OCI-LY7 (cell line): ENCODE measurements at regions not wholly inside any gene's neighbourhood (a gene's known extent, or its start where the extent isn't known, plus 50 kb on each side); places are given as distances from the start of the nearest gene placed in this dataset.

Source experiments
- BruUV-seq: library from RNA; stranded (reverse); fragments of 400-500 nt; replicated peaks from 2 replicates; lab custom pipeline; 2021; lab: Mats Ljungman, UMichigan
- CTCF ChIA-PET: fragments of 300-600 bp; sonication (Branson Sonifier 250); formaldehyde crosslinking; loops from one replicate; lab custom pipeline; 2022; ENCODE audit warnings: antibody characterized with exemption; ENCODE audit not compliant: unreplicated experiment; lab: Charles Lee
- POLR2A ChIA-PET: fragments of 300-600 bp; sonication (Branson Sonifier 250); formaldehyde crosslinking; loops from one replicate; lab custom pipeline; 2022; ENCODE audit warnings: antibody characterized with exemption; lab: Charles Lee
- DNase-seq: peaks from one replicate; pipeline ENCODE4 v3.0.0-alpha.2; 2015; ENCODE audit warnings: low spot score
- H2AFZ ChIP-seq: fragments of 200-600 bp; sonication (generic), shearing (Covaris generic); 2 replicates; pipeline ENCODE4 v1.6.1; 2014; ENCODE audit warnings: mild to moderate bottlenecking, antibody characterized with exemption, low read length, moderate library complexity
- H3K27ac ChIP-seq: fragments of 200-600 bp; sonication (generic); 2 replicates; pipeline ENCODE4 v1.5.1; 2014; ENCODE audit warnings: mixed run types, low read depth, mild to moderate bottlenecking, moderate library complexity, low read length, inconsistent platforms; ENCODE audit not compliant: poor library complexity, severe bottlenecking
- H3K36me3 ChIP-seq: fragments of 200-600 bp; sonication (generic); 2 replicates; pipeline ENCODE4 v1.6.1; 2014; ENCODE audit warnings: mild to moderate bottlenecking, antibody characterized with exemption, low read length, moderate library complexity, mixed read lengths; ENCODE audit not compliant: insufficient read depth
- H3K4me1 ChIP-seq: fragments of 200-600 bp; sonication (generic); 2 replicates; pipeline ENCODE4 v1.5.1; 2014; ENCODE audit warnings: mild to moderate bottlenecking, low read length; ENCODE audit not compliant: insufficient read depth, poor library complexity, severe bottlenecking
- H3K4me2 ChIP-seq: fragments of 200-600 bp; sonication (generic); 2 replicates; pipeline ENCODE4 v1.6.1; 2014; ENCODE audit warnings: mild to moderate bottlenecking, low read length
- H3K4me3 ChIP-seq: fragments of 200-600 bp; sonication (generic); 2 replicates; pipeline ENCODE4 v1.5.1; 2014; ENCODE audit warnings: mild to moderate bottlenecking, low read depth, low read length; ENCODE audit not compliant: poor library complexity, severe bottlenecking
- H3K79me2 ChIP-seq: fragments of 200-600 bp; sonication (generic); 2 replicates; pipeline ENCODE4 v1.6.1; 2016; ENCODE audit warnings: low read depth, mild to moderate bottlenecking, low read length, moderate library complexity, mixed read lengths; ENCODE audit not compliant: insufficient read depth
- H3K9me2 ChIP-seq: fragments of 200-600 bp; sonication (generic); 2 replicates; pipeline ENCODE4 v1.6.1; 2016; ENCODE audit warnings: mild to moderate bottlenecking, low read length, mixed read lengths; ENCODE audit not compliant: insufficient read depth
- H3K9me3 ChIP-seq: fragments of 200-600 bp; sonication (generic); 2 replicates; pipeline ENCODE4 v1.6.1; 2014; ENCODE audit warnings: mild to moderate bottlenecking, mixed run types, low read length, mixed read lengths
- H4K20me1 ChIP-seq: fragments of 200-600 bp; sonication (generic); 2 replicates; pipeline ENCODE4 v1.6.1; 2014; ENCODE audit warnings: mild to moderate bottlenecking, antibody characterized with exemption, low read length, moderate library complexity, mixed read lengths; ENCODE audit not compliant: insufficient read depth
- CTCF ChIP-seq: fragments of 200-600 bp; sonication (generic); conservative IDR thresholded peaks from 2 replicates; pipeline ENCODE4 v1.5.1; 2014; ENCODE audit warnings: mild to moderate bottlenecking, antibody characterized with exemption, low read length, moderate library complexity, mixed read lengths
- EZH2phosphoT487 ChIP-seq: fragments of 200-600 bp; sonication (generic); IDR thresholded peaks from 2 replicates; pipeline ENCODE4 v1.6.1; 2018; ENCODE audit warnings: low read depth, borderline replicate concordance, mild to moderate bottlenecking, mixed run types, antibody characterized with exemption, low read length, moderate library complexity, mixed read lengths
- intact Hi-C: fragments of 100-400 bp; cut with micrococcal nuclease; formaldehyde crosslinking; loops from one replicate; pipeline ENCODE4 v1.10.0; 2022; ENCODE audit not compliant: unreplicated experiment

GRCh38 chr2:51846796-51847195 lies 814.9 kb upstream of the NRXN1 start:
- Histone ChIP-seq H3K4me1 (no peaks in the 10 kb centered on the region), H3K4me2 (no peak overlapping the region), H4K20me1 (no peaks in the 10 kb centered on the region), H3K27ac (no peak overlapping the region), H2AFZ (no peak overlapping the region), H3K79me2 (no peaks in the 10 kb centered on the region), H3K36me3 (no peaks in the 10 kb centered on the region), H3K4me3 (no peak overlapping the region), H3K9me2 (no peaks in the 10 kb centered on the region), H3K9me3 (no peaks in the 10 kb centered on the region; the same call in 1 of the 2 replicates)
- BruUV-seq, result no TSS peak
- TF ChIP-seq EZH2phosphoT487 (no peak), CTCF (no peak)
- ChIA-PET CTCF (no interaction called here), POLR2A (no interaction called here)
- intact Hi-C loops, result no loop called here
- DNase-seq, result no peak

- H2AFZ ChIP-seq, result no peak overlapping the region
- H3K4me3 ChIP-seq, result no peak overlapping the region
- no peak overlapping the region for H3K4me2 ChIP-seq
- H3K9me3 ChIP-seq, result no peaks in the 10 kb centered on the region; the same call in 1 of the 2 replicates
- no peak for DNase-seq
- H3K27ac ChIP-seq, result no peak overlapping the region
- no peaks in the 10 kb centered on the region for H3K79me2 ChIP-seq
- H3K9me2 ChIP-seq, result no peaks in the 10 kb centered on the region
- BruUV-seq, result no TSS peak
- no peaks in the 10 kb centered on the region for H3K36me3 ChIP-seq
- POLR2A ChIA-PET, result no interaction called here
- intact Hi-C loops, result no loop called here
- CTCF ChIA-PET, result no interaction called here
- H4K20me1 ChIP-seq, result no peaks in the 10 kb centered on the region
- no peaks in the 10 kb centered on the region for H3K4me1 ChIP-seq
- TF ChIP-seq CTCF (no peak), EZH2phosphoT487 (no peak)
These were observed 814.1 kb upstream of the NRXN1 start for GRCh38 chr2:51846018-51846417.

GRCh38 chr2:51844596-51844995 lies 812.7 kb upstream of the NRXN1 start:
- TF ChIP-seq CTCF, result no peak
- no peak for TF ChIP-seq EZH2phosphoT487
- Histone ChIP-seq H3K27ac (no peak overlapping the region), H3K36me3 (no peaks in the 10 kb centered on the region), H4K20me1 (no peaks in the 10 kb centered on the region), H3K9me3 (no peaks in the 10 kb centered on the region; the same call in 1 of the 2 replicates), H3K4me2 (no peak overlapping the region), H2AFZ (no peak overlapping the region), H3K79me2 (no peaks in the 10 kb centered on the region), H3K4me3 (no peak overlapping the region), H3K9me2 (no peaks in the 10 kb centered on the region), H3K4me1 (no peaks in the 10 kb centered on the region)
- CTCF ChIA-PET, result no interaction called here
- no TSS peak for BruUV-seq
- POLR2A ChIA-PET, result no interaction called here
- intact Hi-C loops, result no loop called here
- DNase-seq, result no peak
